OCI-LY7 (cell line): ENCODE measurements at regions not wholly inside any gene's neighbourhood (a gene's known extent, or its start where the extent isn't known, plus 50 kb on each side); places are given as distances from the start of the nearest gene placed in this dataset.

Experiments
- BruUV-seq: library from RNA; stranded (reverse); fragments of 400-500 nt; replicated peaks from 2 replicates; lab custom pipeline; 2021; lab: Mats Ljungman, UMichigan
- CTCF ChIA-PET: fragments of 300-600 bp; sonication (Branson Sonifier 250); formaldehyde crosslinking; loops from one replicate; lab custom pipeline; 2022; ENCODE audit warnings: antibody characterized with exemption; ENCODE audit not compliant: unreplicated experiment; lab: Charles Lee
- POLR2A ChIA-PET: fragments of 300-600 bp; sonication (Branson Sonifier 250); formaldehyde crosslinking; loops from one replicate; lab custom pipeline; 2022; ENCODE audit warnings: antibody characterized with exemption; lab: Charles Lee
- DNase-seq: peaks from one replicate; pipeline ENCODE4 v3.0.0-alpha.2; 2015; ENCODE audit warnings: low spot score
- H2AFZ ChIP-seq: fragments of 200-600 bp; sonication (generic), shearing (Covaris generic); 2 replicates; pipeline ENCODE4 v1.6.1; 2014; ENCODE audit warnings: mild to moderate bottlenecking, antibody characterized with exemption, low read length, moderate library complexity
- H3K27ac ChIP-seq: fragments of 200-600 bp; sonication (generic); 2 replicates; pipeline ENCODE4 v1.5.1; 2014; ENCODE audit warnings: mixed run types, low read depth, mild to moderate bottlenecking, moderate library complexity, low read length, inconsistent platforms; ENCODE audit not compliant: poor library complexity, severe bottlenecking
- H3K36me3 ChIP-seq: fragments of 200-600 bp; sonication (generic); 2 replicates; pipeline ENCODE4 v1.6.1; 2014; ENCODE audit warnings: mild to moderate bottlenecking, antibody characterized with exemption, low read length, moderate library complexity, mixed read lengths; ENCODE audit not compliant: insufficient read depth
- H3K4me1 ChIP-seq: fragments of 200-600 bp; sonication (generic); 2 replicates; pipeline ENCODE4 v1.5.1; 2014; ENCODE audit warnings: mild to moderate bottlenecking, low read length; ENCODE audit not compliant: insufficient read depth, poor library complexity, severe bottlenecking
- H3K4me2 ChIP-seq: fragments of 200-600 bp; sonication (generic); 2 replicates; pipeline ENCODE4 v1.6.1; 2014; ENCODE audit warnings: mild to moderate bottlenecking, low read length
- H3K4me3 ChIP-seq: fragments of 200-600 bp; sonication (generic); 2 replicates; pipeline ENCODE4 v1.5.1; 2014; ENCODE audit warnings: mild to moderate bottlenecking, low read depth, low read length; ENCODE audit not compliant: poor library complexity, severe bottlenecking
- H3K79me2 ChIP-seq: fragments of 200-600 bp; sonication (generic); 2 replicates; pipeline ENCODE4 v1.6.1; 2016; ENCODE audit warnings: low read depth, mild to moderate bottlenecking, low read length, moderate library complexity, mixed read lengths; ENCODE audit not compliant: insufficient read depth
- H3K9me2 ChIP-seq: fragments of 200-600 bp; sonication (generic); 2 replicates; pipeline ENCODE4 v1.6.1; 2016; ENCODE audit warnings: mild to moderate bottlenecking, low read length, mixed read lengths; ENCODE audit not compliant: insufficient read depth
- H3K9me3 ChIP-seq: fragments of 200-600 bp; sonication (generic); 2 replicates; pipeline ENCODE4 v1.6.1; 2014; ENCODE audit warnings: mild to moderate bottlenecking, mixed run types, low read length, mixed read lengths
- H4K20me1 ChIP-seq: fragments of 200-600 bp; sonication (generic); 2 replicates; pipeline ENCODE4 v1.6.1; 2014; ENCODE audit warnings: mild to moderate bottlenecking, antibody characterized with exemption, low read length, moderate library complexity, mixed read lengths; ENCODE audit not compliant: insufficient read depth
- EZH2phosphoT487 ChIP-seq: fragments of 200-600 bp; sonication (generic); IDR thresholded peaks from 2 replicates; pipeline ENCODE4 v1.6.1; 2018; ENCODE audit warnings: low read depth, borderline replicate concordance, mild to moderate bottlenecking, mixed run types, antibody characterized with exemption, low read length, moderate library complexity, mixed read lengths
- intact Hi-C: fragments of 100-400 bp; cut with micrococcal nuclease; formaldehyde crosslinking; loops from one replicate; pipeline ENCODE4 v1.10.0; 2022; ENCODE audit not compliant: unreplicated experiment
- TF ChIP-seq, protein P1 (sequence below): fragments of 200-600 bp; sonication (generic); conservative IDR thresholded peaks from 2 replicates; pipeline ENCODE4 v1.5.1; 2014; ENCODE audit warnings: mild to moderate bottlenecking, antibody characterized with exemption, low read length, moderate library complexity, mixed read lengths

DNA sequence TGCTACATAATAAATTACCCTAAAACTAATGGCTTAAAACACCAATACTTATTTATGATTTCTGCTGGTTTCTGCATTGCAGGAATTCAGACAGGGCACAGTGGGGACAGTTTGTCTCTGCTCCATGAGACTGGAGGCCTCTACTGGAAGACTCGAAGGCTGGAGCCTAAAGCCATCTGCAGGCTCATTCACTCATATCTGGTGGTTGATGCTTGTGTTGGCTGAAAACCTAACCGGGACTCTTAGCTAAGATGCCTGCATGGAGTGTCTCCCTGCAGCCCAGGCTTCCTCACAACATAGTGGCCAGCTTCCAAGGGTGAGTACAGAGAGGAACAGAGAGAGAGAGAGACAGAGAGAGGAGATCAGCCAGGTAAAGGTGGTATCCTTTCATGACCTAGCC, 195.5 kb upstream of the FOXA2 start:
- POLR2A ChIA-PET = no interaction called here
- no peaks in the 10 kb centered on the region for H3K4me1 ChIP-seq
- no peak overlapping the region for H3K4me3 ChIP-seq
- H3K27ac ChIP-seq = no peak overlapping the region
- CTCF ChIA-PET = no interaction called here
- BruUV-seq = no TSS peak
- H3K79me2 ChIP-seq = no peaks in the 10 kb centered on the region
- intact Hi-C loops = no loop called here
- H4K20me1 ChIP-seq = no peaks in the 10 kb centered on the region
- H3K36me3 ChIP-seq = no peaks in the 10 kb centered on the region
- DNase-seq = no peak
- TF ChIP-seq, protein P1, sequence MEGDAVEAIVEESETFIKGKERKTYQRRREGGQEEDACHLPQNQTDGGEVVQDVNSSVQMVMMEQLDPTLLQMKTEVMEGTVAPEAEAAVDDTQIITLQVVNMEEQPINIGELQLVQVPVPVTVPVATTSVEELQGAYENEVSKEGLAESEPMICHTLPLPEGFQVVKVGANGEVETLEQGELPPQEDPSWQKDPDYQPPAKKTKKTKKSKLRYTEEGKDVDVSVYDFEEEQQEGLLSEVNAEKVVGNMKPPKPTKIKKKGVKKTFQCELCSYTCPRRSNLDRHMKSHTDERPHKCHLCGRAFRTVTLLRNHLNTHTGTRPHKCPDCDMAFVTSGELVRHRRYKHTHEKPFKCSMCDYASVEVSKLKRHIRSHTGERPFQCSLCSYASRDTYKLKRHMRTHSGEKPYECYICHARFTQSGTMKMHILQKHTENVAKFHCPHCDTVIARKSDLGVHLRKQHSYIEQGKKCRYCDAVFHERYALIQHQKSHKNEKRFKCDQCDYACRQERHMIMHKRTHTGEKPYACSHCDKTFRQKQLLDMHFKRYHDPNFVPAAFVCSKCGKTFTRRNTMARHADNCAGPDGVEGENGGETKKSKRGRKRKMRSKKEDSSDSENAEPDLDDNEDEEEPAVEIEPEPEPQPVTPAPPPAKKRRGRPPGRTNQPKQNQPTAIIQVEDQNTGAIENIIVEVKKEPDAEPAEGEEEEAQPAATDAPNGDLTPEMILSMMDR = no peak
- no peaks in the 10 kb centered on the region for H3K9me3 ChIP-seq
- H2AFZ ChIP-seq = no peak overlapping the region
- H3K9me2 ChIP-seq = no peaks in the 10 kb centered on the region
- H3K4me2 ChIP-seq = no peak overlapping the region

DNA sequence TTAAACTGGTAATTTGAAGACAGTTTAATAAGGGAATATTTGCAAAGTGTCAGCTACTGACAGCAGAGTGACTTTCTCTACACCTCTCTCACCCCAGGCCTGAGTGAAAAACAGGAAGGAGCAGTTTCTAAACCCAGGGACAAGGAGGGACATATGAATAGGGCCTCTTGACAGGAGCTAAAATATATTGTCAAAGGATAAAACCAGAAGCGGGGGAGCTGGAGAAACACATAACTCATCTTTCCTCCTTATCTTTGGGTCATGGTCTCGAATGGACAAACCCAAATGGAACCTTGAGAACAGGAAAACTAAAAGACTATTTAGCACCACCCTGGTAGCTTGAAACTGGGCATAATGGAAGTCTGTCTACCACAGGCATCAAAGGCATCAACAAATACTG, 197.5 kb upstream of the FOXA2 start:
- Histone ChIP-seq H3K9me2 (no peaks in the 10 kb centered on the region), H3K4me2 (no peak overlapping the region), H4K20me1 (no peaks in the 10 kb centered on the region), H3K27ac (no peak overlapping the region), H3K79me2 (no peaks in the 10 kb centered on the region), H3K4me3 (no peak overlapping the region), H2AFZ (no peak overlapping the region), H3K9me3 (no peaks in the 10 kb centered on the region), H3K36me3 (no peaks in the 10 kb centered on the region), H3K4me1 (no peaks in the 10 kb centered on the region)
- no peak for DNase-seq
- POLR2A ChIA-PET = interaction anchor here (0.5 to 0.6 kb wide), 2 partner anchors 12 to 772 kb away, joined by 3 read pairs; no protein-coding TSS in a partner anchor
- CTCF ChIA-PET = no interaction called here
- TF ChIP-seq, protein P1 = no peak
- no peak for TF ChIP-seq EZH2phosphoT487
- intact Hi-C loops = no loop called here
- no TSS peak for BruUV-seq

DNA sequence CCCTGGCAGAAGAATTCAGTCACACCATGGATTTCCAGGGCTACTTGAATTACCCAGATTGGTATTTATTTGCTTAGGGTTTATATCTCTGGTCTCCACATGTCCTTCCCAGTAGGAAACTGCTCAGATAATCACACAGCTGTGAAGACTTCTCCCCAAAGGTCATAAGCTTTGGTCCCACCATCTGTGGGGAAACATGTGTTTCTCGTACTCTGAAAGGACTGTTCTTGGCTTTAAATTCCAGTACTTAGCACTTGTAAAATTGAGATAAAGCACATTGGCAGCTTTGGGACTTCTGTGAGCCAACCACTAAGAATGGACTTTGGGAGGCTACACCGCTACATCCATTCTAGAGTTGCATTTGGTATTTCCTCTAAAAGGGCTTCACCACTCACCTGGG, 205.3 kb upstream of the FOXA2 start:
- intact Hi-C loops = no loop called here
- H3K4me1 ChIP-seq = no peaks in the 10 kb centered on the region
- no peak overlapping the region for H2AFZ ChIP-seq
- no peaks in the 10 kb centered on the region for H4K20me1 ChIP-seq
- POLR2A ChIA-PET = no interaction called here
- CTCF ChIA-PET = no interaction called here
- no peak for TF ChIP-seq EZH2phosphoT487
- TF ChIP-seq, protein P1 = no peak
- DNase-seq = no peak
- no peaks in the 10 kb centered on the region for H3K36me3 ChIP-seq
- H3K4me3 ChIP-seq = no peak overlapping the region
- H3K9me3 ChIP-seq = no peaks in the 10 kb centered on the region
- BruUV-seq = no TSS peak
- no peaks in the 10 kb centered on the region for H3K79me2 ChIP-seq
- no peak overlapping the region for H3K4me2 ChIP-seq
- H3K9me2 ChIP-seq = no peaks in the 10 kb centered on the region
- H3K27ac ChIP-seq = no peak overlapping the region
